PC-3 (cell line): ENCODE measurements at regions not wholly inside any gene's neighbourhood (a gene's known extent, or its start where the extent isn't known, plus 50 kb on each side); places are given as distances from the start of the nearest gene placed in this dataset.

Experiments
- EZH2 ChIP-seq: fragments of 300-600 bp; sonication (generic); IDR thresholded peaks from one replicate; pipeline ENCODE4 v1.6.1; 2017; ENCODE audit warnings: antibody characterized with exemption, mild to moderate bottlenecking, low read length; ENCODE audit not compliant: unreplicated experiment
- EZH2phosphoT487 ChIP-seq: fragments of 300-600 bp; sonication (generic); IDR thresholded peaks from 2 replicates; pipeline ENCODE4 v1.6.1; 2018; ENCODE audit warnings: mild to moderate bottlenecking, antibody characterized with exemption, low read length, borderline replicate concordance
- TF ChIP-seq, protein P1 (sequence below): fragments of 300-600 bp; sonication (generic); conservative IDR thresholded peaks from 2 replicates; pipeline ENCODE4 v1.5.1; 2017; ENCODE audit warnings: antibody characterized with exemption, low read depth, mild to moderate bottlenecking, low read length

DNA sequence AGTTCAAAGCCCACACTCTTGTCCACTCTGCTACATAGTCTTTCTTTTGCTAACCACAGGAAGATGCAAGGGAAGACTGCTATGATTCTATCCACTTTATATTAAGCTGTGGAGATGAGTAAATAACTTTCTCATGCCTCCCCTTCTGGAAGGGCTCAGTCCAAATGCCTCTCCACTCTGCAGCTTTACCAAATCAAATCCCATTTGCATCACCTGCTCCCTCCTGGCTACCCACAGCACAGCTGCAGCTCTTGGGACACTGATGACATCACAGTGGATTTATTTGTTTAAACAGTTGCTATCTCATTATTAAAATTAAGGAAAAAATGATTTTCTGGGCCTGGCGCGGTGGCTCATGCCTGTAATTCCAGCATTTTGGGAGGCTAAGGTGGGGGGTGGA, 1544.9 kb upstream of the WWC1 start:
- TF ChIP-seq, protein P1, sequence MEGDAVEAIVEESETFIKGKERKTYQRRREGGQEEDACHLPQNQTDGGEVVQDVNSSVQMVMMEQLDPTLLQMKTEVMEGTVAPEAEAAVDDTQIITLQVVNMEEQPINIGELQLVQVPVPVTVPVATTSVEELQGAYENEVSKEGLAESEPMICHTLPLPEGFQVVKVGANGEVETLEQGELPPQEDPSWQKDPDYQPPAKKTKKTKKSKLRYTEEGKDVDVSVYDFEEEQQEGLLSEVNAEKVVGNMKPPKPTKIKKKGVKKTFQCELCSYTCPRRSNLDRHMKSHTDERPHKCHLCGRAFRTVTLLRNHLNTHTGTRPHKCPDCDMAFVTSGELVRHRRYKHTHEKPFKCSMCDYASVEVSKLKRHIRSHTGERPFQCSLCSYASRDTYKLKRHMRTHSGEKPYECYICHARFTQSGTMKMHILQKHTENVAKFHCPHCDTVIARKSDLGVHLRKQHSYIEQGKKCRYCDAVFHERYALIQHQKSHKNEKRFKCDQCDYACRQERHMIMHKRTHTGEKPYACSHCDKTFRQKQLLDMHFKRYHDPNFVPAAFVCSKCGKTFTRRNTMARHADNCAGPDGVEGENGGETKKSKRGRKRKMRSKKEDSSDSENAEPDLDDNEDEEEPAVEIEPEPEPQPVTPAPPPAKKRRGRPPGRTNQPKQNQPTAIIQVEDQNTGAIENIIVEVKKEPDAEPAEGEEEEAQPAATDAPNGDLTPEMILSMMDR: no peak
- TF ChIP-seq EZH2 (no peak), EZH2phosphoT487 (no peak)
